HEK293 (cell line): ENCODE measurements at regions not wholly inside any gene's neighbourhood (a gene's known extent, or its start where the extent isn't known, plus 50 kb on each side); places are given as distances from the start of the nearest gene placed in this dataset.

Experiments used
- CTCF ChIA-PET: fragments of 350-600 bp; formaldehyde crosslinking; extraction: SDS; loops from one replicate; lab custom pipeline; 2021; ENCODE audit warnings: antibody characterized with exemption; lab: Yijun Ruan, JAX
- POLR2A ChIA-PET: fragments of 300-600 bp; formaldehyde crosslinking; extraction: SDS; loops from one replicate; lab custom pipeline; 2020; ENCODE audit warnings: antibody characterized with exemption, inconsistent platforms; lab: Yijun Ruan, JAX
- H3K27ac ChIP-seq: fragments of 200-500 bp; sonication (Bioruptor generic); 2 replicates; pipeline ENCODE4 v1.5.1; 2014; ENCODE audit warnings: low read depth, low read length, control low read depth, inconsistent platforms; ENCODE audit errors: extremely low read depth
- H3K36me3 ChIP-seq, 2 experiments: fragments of 200-500 bp in 1 of 2; sonication (Bioruptor generic) in 1 of 2; 1 replicate in 1 of 2; 2 replicates in 1 of 2; pipeline ENCODE4 v1.5.1; 2014 to 2017; ENCODE audit warnings: inconsistent platforms in 2 of 2, low read length in 2 of 2; ENCODE audit not compliant: control insufficient read depth in 2 of 2, insufficient read depth in 1 of 2
- H3K4me1 ChIP-seq: fragments of 200-500 bp; sonication (Bioruptor generic); 2 replicates; pipeline ENCODE4 v1.5.1; 2014; ENCODE audit warnings: mild to moderate bottlenecking, low read length, inconsistent platforms; ENCODE audit not compliant: control insufficient read depth, insufficient read depth
- H3K4me3 ChIP-seq: 2 replicates; pipeline ENCODE4 v1.5.1; 2011; ENCODE audit warnings: low read depth, mild to moderate bottlenecking, control low read depth, low read length, moderate library complexity
- H3K9me3 ChIP-seq: fragments of 200-500 bp; sonication (Bioruptor generic); 2 replicates; pipeline ENCODE4 v1.5.1; 2014; ENCODE audit warnings: low read depth, low read length, inconsistent platforms; ENCODE audit not compliant: control insufficient read depth, insufficient read depth
- KLF7 ChIP-seq: fragments of 450-650 bp; formaldehyde crosslinking; IDR thresholded peaks from 2 replicates; pipeline ENCODE4 v1.5.1; 2016; ENCODE audit warnings: missing biosample characterization, missing genetic modification characterization, borderline replicate concordance
- MEIS1 ChIP-seq: sonication (generic); formaldehyde crosslinking; IDR thresholded peaks from 2 replicates; pipeline ENCODE4 v1.8.1; 2022; ENCODE audit warnings: missing genetic modification reagents, mild to moderate bottlenecking, borderline replicate concordance
- YY2 ChIP-seq: fragments of 450-650 bp; formaldehyde crosslinking; IDR thresholded peaks from 2 replicates; pipeline ENCODE4 v1.5.1; 2016; ENCODE audit warnings: missing biosample characterization, missing genetic modification characterization
- ZFHX2 ChIP-seq: fragments of 450-650 bp; formaldehyde crosslinking; conservative IDR thresholded peaks from 2 replicates; pipeline ENCODE4 v1.5.1; 2016; ENCODE audit warnings: missing biosample characterization, missing genetic modification characterization
- ZFP3 ChIP-seq: fragments of 450-650 bp; formaldehyde crosslinking; IDR thresholded peaks from 2 replicates; pipeline ENCODE4 v1.5.1; 2016; ENCODE audit warnings: low read depth, missing biosample characterization, missing genetic modification characterization
- ZIC2 ChIP-seq: fragments of 450-650 bp; formaldehyde crosslinking; IDR thresholded peaks from 2 replicates; pipeline ENCODE4 v1.5.1; 2016; ENCODE audit warnings: missing biosample characterization, missing genetic modification characterization
- ZNF121 ChIP-seq: fragments of 450-650 bp; formaldehyde crosslinking; IDR thresholded peaks from 2 replicates; pipeline ENCODE4 v1.5.1; 2016; ENCODE audit warnings: missing biosample characterization, missing genetic modification characterization
- ZNF133 ChIP-seq: fragments of 450-650 bp; formaldehyde crosslinking; IDR thresholded peaks from 2 replicates; pipeline ENCODE4 v1.5.1; 2016; ENCODE audit warnings: missing biosample characterization, missing genetic modification characterization
- ZNF140 ChIP-seq: fragments of 450-650 bp; formaldehyde crosslinking; IDR thresholded peaks from 2 replicates; pipeline ENCODE4 v1.5.1; 2016; ENCODE audit warnings: missing biosample characterization, missing genetic modification characterization
- ZNF223 ChIP-seq: fragments of 450-650 bp; formaldehyde crosslinking; IDR thresholded peaks from 2 replicates; pipeline ENCODE4 v1.5.1; 2016; ENCODE audit warnings: missing biosample characterization, missing genetic modification characterization
- ZNF560 ChIP-seq: fragments of 450-650 bp; formaldehyde crosslinking; IDR thresholded peaks from 2 replicates; pipeline ENCODE4 v1.5.1; 2017; ENCODE audit warnings: missing biosample characterization, missing genetic modification characterization, borderline replicate concordance
- TF ChIP-seq, protein P1 (sequence below): fragments of 450-650 bp; formaldehyde crosslinking; IDR thresholded peaks from 2 replicates; pipeline ENCODE4 v1.5.1; 2016; ENCODE audit warnings: missing biosample characterization, missing genetic modification characterization
- TF ChIP-seq, protein P2 (sequence below): fragments of 450-650 bp; formaldehyde crosslinking; IDR thresholded peaks from 2 replicates; pipeline ENCODE4 v1.5.1; 2016; ENCODE audit warnings: missing biosample characterization, missing genetic modification characterization

DNA sequence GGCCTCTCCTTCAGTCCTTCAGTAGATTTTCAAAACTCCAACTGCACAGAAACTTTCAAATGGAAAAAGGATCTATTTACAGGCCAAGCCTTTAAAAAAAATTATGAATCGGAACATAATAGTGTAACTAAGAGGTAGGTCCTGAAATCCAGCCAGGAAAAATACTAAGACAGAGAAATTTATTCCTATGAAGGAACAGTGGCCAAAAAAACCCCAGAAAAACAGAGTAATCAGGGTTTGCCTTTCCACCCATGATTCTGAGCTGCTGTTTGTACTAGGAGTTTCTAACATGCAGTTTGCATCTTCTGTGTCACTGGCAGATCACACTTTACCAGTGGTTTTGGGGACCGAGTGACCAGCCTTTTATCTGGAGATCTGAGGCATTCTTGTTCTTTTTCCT, 93.1 kb upstream of the TMED7 start:
- no peak for TF ChIP-seq ZNF560
- TF ChIP-seq, protein P1, sequence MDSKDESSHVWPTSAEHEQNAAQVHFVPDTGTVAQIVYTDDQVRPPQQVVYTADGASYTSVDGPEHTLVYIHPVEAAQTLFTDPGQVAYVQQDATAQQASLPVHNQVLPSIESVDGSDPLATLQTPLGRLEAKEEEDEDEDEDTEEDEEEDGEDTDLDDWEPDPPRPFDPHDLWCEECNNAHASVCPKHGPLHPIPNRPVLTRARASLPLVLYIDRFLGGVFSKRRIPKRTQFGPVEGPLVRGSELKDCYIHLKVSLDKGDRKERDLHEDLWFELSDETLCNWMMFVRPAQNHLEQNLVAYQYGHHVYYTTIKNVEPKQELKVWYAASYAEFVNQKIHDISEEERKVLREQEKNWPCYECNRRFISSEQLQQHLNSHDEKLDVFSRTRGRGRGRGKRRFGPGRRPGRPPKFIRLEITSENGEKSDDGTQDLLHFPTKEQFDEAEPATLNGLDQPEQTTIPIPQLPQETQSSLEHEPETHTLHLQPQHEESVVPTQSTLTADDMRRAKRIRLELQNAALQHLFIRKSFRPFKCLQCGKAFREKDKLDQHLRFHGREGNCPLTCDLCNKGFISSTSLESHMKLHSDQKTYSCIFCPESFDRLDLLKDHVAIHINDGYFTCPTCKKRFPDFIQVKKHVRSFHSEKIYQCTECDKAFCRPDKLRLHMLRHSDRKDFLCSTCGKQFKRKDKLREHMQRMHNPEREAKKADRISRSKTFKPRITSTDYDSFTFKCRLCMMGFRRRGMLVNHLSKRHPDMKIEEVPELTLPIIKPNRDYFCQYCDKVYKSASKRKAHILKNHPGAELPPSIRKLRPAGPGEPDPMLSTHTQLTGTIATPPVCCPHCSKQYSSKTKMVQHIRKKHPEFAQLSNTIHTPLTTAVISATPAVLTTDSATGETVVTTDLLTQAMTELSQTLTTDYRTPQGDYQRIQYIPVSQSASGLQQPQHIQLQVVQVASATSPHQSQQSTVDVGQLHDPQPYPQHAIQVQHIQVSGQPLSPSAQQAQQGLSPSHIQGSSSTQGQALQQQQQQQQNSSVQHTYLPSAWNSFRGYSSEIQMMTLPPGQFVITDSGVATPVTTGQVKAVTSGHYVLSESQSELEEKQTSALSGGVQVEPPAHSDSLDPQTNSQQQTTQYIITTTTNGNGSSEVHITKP (tag by site-specific recombination) = no peak
- no peak for TF ChIP-seq ZFHX2 (tag by site-specific recombination)
- no peak for TF ChIP-seq MEIS1 (CRISPR knock-in tag)
- no peak for TF ChIP-seq YY2 (tag by site-specific recombination)
- no peak for TF ChIP-seq KLF7 (tag by site-specific recombination)
- CTCF ChIA-PET = no interaction called here
- no peaks in the 10 kb centered on the region for H3K4me1 ChIP-seq
- H3K9me3 ChIP-seq = no peaks in the 10 kb centered on the region
- no peaks in the 10 kb centered on the region for H3K36me3 ChIP-seq
- no peak overlapping the region for H3K27ac ChIP-seq
- POLR2A ChIA-PET = no interaction called here
- H3K4me3 ChIP-seq = no peak overlapping the region

DNA sequence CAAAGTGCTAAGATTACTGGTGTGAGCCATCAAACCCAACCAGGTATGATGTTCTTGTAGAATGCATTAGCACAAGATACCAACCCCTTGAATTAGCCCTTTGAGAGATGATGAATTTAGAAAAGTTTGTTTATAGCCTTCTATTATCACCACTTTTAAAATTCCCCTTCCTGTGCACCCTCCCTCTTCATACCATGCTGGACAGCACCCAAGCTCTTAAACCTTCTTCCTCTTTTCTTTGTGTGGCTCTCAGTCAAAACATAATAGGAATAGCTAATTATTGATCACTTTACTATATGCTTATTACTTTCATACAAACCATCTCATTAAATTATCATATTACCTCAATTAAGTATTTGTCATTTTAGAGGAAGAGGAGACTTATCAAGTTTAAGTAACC, 87.6 kb upstream of the TMED7 start:
- no peaks in the 10 kb centered on the region for H3K9me3 ChIP-seq
- no peaks in the 10 kb centered on the region for H3K36me3 ChIP-seq
- H3K27ac ChIP-seq = no peak overlapping the region
- ChIA-PET POLR2A (no interaction called here), CTCF (no interaction called here)
- no peak overlapping the region for H3K4me3 ChIP-seq
- no peaks in the 10 kb centered on the region for H3K4me1 ChIP-seq
- TF ChIP-seq ZNF140 (tag by site-specific recombination) = no peak
- TF ChIP-seq, protein P2, sequence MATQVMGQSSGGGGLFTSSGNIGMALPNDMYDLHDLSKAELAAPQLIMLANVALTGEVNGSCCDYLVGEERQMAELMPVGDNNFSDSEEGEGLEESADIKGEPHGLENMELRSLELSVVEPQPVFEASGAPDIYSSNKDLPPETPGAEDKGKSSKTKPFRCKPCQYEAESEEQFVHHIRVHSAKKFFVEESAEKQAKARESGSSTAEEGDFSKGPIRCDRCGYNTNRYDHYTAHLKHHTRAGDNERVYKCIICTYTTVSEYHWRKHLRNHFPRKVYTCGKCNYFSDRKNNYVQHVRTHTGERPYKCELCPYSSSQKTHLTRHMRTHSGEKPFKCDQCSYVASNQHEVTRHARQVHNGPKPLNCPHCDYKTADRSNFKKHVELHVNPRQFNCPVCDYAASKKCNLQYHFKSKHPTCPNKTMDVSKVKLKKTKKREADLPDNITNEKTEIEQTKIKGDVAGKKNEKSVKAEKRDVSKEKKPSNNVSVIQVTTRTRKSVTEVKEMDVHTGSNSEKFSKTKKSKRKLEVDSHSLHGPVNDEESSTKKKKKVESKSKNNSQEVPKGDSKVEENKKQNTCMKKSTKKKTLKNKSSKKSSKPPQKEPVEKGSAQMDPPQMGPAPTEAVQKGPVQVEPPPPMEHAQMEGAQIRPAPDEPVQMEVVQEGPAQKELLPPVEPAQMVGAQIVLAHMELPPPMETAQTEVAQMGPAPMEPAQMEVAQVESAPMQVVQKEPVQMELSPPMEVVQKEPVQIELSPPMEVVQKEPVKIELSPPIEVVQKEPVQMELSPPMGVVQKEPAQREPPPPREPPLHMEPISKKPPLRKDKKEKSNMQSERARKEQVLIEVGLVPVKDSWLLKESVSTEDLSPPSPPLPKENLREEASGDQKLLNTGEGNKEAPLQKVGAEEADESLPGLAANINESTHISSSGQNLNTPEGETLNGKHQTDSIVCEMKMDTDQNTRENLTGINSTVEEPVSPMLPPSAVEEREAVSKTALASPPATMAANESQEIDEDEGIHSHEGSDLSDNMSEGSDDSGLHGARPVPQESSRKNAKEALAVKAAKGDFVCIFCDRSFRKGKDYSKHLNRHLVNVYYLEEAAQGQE (tag by site-specific recombination) = peak; percentile 74

DNA sequence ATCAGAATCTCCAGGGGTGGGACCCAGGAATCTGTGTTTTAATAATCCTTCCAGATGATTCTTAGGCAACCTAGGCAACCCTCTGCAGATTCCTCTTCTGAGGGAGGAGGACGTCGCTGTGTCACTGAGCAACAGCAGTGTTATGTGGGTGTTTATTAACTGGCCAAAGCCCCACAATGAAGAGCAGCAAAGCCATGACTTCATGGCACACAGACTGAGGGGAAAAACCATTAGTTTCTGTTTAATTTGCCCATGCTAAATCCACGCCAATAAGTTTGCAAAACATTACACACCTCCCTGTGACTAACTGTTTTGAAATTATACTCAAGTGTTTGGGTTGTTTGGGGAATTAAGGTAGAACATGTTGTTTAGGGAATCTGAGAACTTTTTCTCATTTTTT, 83.7 kb upstream of the TMED7 start:
- TF ChIP-seq ZNF223 (tag by site-specific recombination) (no peak), ZNF121 (no peak), ZFP3 (tag by site-specific recombination) (no peak), ZNF133 (no peak), ZNF140 (tag by site-specific recombination) (no peak), ZIC2 (tag by site-specific recombination) (no peak)
- H3K27ac ChIP-seq = no peak overlapping the region
- POLR2A ChIA-PET = no interaction called here
- no peaks in the 10 kb centered on the region for H3K36me3 ChIP-seq
- no peaks in the 10 kb centered on the region for H3K9me3 ChIP-seq
- CTCF ChIA-PET = interaction anchor here (0.7 kb wide), 1 partner anchor 330 kb away, joined by 3 read pairs; no protein-coding TSS in a partner anchor
- no peaks in the 10 kb centered on the region for H3K4me1 ChIP-seq
- H3K4me3 ChIP-seq = no peak overlapping the region
